Progenitor cell of endocrine pancreas (in vitro differentiated cells): ENCODE measurements at regions not wholly inside any gene's neighbourhood (a gene's known extent, or its start where the extent isn't known, plus 50 kb on each side); places are given as distances from the start of the nearest gene placed in this dataset.

Source experiments
- DNase-seq: peaks from one replicate; pipeline ENCODE4 v3.0.0; 2021; ENCODE audit warnings: low spot score; ENCODE audit not compliant: unreplicated experiment
- H3K27ac Mint-ChIP-seq: 2 replicates; pipeline ENCODE4 v1.8.0; 2021; ENCODE audit warnings: mild to moderate bottlenecking, moderate library complexity, mixed read lengths
- H3K27me3 Mint-ChIP-seq: 2 replicates; pipeline ENCODE4 v1.8.0; 2021; ENCODE audit warnings: mixed read lengths
- H3K36me3 Mint-ChIP-seq: 2 replicates; pipeline ENCODE4 v1.8.0; 2022; ENCODE audit warnings: mixed read lengths; ENCODE audit not compliant: insufficient read depth
- H3K4me1 Mint-ChIP-seq: 2 replicates; pipeline ENCODE4 v1.8.0; 2021; ENCODE audit warnings: low read depth, mixed read lengths
- H3K4me3 Mint-ChIP-seq: 2 replicates; pipeline ENCODE4 v1.8.0; 2021; ENCODE audit warnings: low read depth, mild to moderate bottlenecking, moderate library complexity, mixed read lengths
- H3K9me3 Mint-ChIP-seq: 2 replicates; pipeline ENCODE4 v1.8.0; 2021; ENCODE audit warnings: low read depth, mixed read lengths
- CTCF ChIP-seq: fragments of 200-600 bp; sonication (generic); IDR thresholded peaks from one replicate; pipeline ENCODE4 v1.5.0; 2021; ENCODE audit warnings: antibody characterized with exemption, mild to moderate bottlenecking; ENCODE audit not compliant: unreplicated experiment

GRCh38 chr16:65745201-65745708, 621.2 kb upstream of the CDH5 start:
- Mint-ChIP-seq H3K4me1 (peaks cover 1% of the 10 kb centered on the region), H3K4me3 (no peak overlapping the region), H3K27ac (no peak overlapping the region), H3K36me3 (no peaks in the 10 kb centered on the region), H3K9me3 (no peaks in the 10 kb centered on the region), H3K27me3 (no peaks in the 10 kb centered on the region)
- no peak for DNase-seq
- no peak for TF ChIP-seq CTCF

- DNase-seq, result no peak
- Mint-ChIP-seq H3K4me1 (peaks cover 1% of the 10 kb centered on the region), H3K36me3 (no peaks in the 10 kb centered on the region), H3K27ac (no peak overlapping the region), H3K27me3 (no peaks in the 10 kb centered on the region), H3K9me3 (no peaks in the 10 kb centered on the region), H3K4me3 (no peak overlapping the region)
- no peak for TF ChIP-seq CTCF
Observed at GRCh38 chr16:65744401-65744800, 622.1 kb upstream of the CDH5 start.

- no peak overlapping the region for H3K27ac Mint-ChIP-seq
- no peaks in the 10 kb centered on the region for H3K4me1 Mint-ChIP-seq
- DNase-seq, result no peak
- H3K27me3 Mint-ChIP-seq, result no peaks in the 10 kb centered on the region
- no peaks in the 10 kb centered on the region for H3K9me3 Mint-ChIP-seq
- no peaks in the 10 kb centered on the region for H3K36me3 Mint-ChIP-seq
- H3K4me3 Mint-ChIP-seq, result no peak overlapping the region
- TF ChIP-seq CTCF, result no peak
Observed at GRCh38 chr16:65743558-65743957, 621.7 kb upstream of the CDH11 start.

GRCh38 chr16:65740711-65741110, 618.8 kb upstream of the CDH11 start:
- Mint-ChIP-seq H3K36me3 (no peaks in the 10 kb centered on the region), H3K4me1 (no peaks in the 10 kb centered on the region), H3K27me3 (peaks cover 4% of the 10 kb centered on the region), H3K9me3 (no peaks in the 10 kb centered on the region), H3K4me3 (no peak overlapping the region), H3K27ac (no peak overlapping the region)
- TF ChIP-seq CTCF, result no peak
- DNase-seq, result no peak

- no peak overlapping the region for H3K4me3 Mint-ChIP-seq
- no peak overlapping the region for H3K27ac Mint-ChIP-seq
- no peak for TF ChIP-seq CTCF
- no peaks in the 10 kb centered on the region for H3K9me3 Mint-ChIP-seq
- no peaks in the 10 kb centered on the region for H3K4me1 Mint-ChIP-seq
- H3K36me3 Mint-ChIP-seq, result no peaks in the 10 kb centered on the region
- peaks cover 4% of the 10 kb centered on the region for H3K27me3 Mint-ChIP-seq
- DNase-seq, result no peak
Observed at GRCh38 chr16:65739518-65739917, 617.7 kb upstream of the CDH11 start.
